Neural progenitor cell (in vitro differentiated cells): ENCODE measurements at regions not wholly inside any gene's neighbourhood (a gene's known extent, or its start where the extent isn't known, plus 50 kb on each side); places are given as distances from the start of the nearest gene placed in this dataset.

Experiments
- CTCF ChIP-seq: fragments of 200-600 bp; sonication (generic); IDR thresholded peaks from 2 replicates; pipeline ENCODE4 v1.5.1; 2017; ENCODE audit warnings: antibody characterized with exemption, mild to moderate bottlenecking
- EZH2 ChIP-seq: fragments of 200-600 bp; sonication (generic); IDR thresholded peaks from 2 replicates; pipeline ENCODE4 v1.6.1; 2017; ENCODE audit warnings: antibody characterized with exemption, mild to moderate bottlenecking, moderate library complexity

GRCh38 chr5:89956838-89957237 lies 452.7 kb downstream of the CETN3 start:
- TF ChIP-seq CTCF (no peak), EZH2 (no peak)
